ENCODE measurements at regions not wholly inside any gene's neighbourhood (a gene's known extent, or its start where the extent isn't known, plus 50 kb on each side); places are given as distances from the start of the nearest gene placed in this dataset.

DNA sequence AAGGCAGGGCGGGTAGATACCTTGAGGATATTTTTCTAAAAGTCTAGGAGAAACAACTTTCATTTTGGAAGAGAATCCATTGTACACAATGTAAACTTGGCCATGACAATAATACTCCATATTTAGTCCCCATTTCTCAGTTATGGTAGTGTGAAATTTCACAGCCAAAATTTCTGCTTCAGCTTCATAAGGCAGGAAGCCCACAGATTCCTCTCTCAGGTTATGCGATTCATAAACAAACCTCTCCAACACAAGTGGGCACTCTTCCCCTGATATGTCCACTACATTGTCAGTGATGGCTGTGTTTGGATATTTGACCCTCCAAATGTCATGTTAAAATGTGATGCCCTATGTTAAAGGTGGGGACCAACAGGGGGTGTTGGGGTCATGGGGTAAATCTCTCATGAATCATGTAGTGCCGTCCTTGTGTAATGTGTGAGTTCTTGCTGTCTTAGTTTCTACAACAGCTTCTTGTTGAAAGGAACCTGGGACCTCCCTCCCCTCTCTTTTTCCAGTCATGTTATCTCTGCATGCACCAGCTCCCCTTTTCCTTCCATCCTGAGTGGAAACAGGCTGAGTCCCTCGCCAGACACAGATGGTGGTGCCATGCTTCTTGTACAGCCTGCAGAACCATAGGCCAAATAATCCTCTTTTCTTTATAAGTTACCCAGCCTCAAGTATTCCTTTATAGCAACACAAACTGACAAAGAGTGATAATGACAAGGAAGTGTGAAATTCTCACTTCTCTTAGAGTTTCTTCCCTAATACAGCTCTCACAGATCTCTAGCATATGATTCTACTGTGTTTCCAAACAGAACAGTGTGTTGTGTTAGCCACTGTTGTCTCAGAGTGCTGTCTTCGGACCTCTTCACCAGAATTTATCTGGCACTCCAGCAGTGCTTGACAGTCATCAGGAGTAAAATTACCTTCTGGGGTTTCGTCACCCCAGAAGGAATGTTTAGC is 598.4 kb upstream of the GNPDA2 start:
- TF ChIP-seq CTCF (IDR thresholded peaks at IDR 0.05) = no peak

GRCh38 chr4:45323453-45324058 is 597.2 kb upstream of the GNPDA2 start:
- TF ChIP-seq CTCF (IDR thresholded peaks at IDR 0.05) = no peak

DNA sequence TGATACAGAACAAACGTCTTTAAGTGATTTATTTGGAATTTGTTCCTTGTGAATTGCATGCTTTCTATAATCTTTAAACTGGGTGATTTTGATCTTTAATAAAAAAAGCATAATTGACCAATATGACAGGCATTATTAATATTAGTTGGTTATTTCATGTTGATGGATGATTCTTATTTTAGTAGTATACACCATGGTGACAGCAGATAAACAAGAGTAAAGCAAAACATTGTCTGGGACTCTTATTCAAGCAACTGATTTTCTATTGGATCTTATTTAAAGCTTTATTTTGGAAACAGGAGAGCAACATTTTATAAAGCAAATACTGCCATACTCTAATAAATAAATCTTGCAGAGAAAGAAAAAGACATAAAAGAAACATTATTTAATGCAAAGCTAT is 591.4 kb upstream of the GNPDA2 start:
- TF ChIP-seq CTCF (IDR thresholded peaks at IDR 0.05) = no peak

GRCh38 chr4:45317276-45317675 is 590.9 kb upstream of the GNPDA2 start:
- no peak for TF ChIP-seq CTCF (IDR thresholded peaks at IDR 0.05)

GRCh38 chr4:45316257-45316656 is 589.9 kb upstream of the GNPDA2 start:
- TF ChIP-seq CTCF (IDR thresholded peaks at IDR 0.05) = no peak

GRCh38 chr4:45302828-45303227 is 576.5 kb upstream of the GNPDA2 start:
- no peak for TF ChIP-seq CTCF (IDR thresholded peaks at IDR 0.05)

GRCh38 chr4:45294464-45294863 is 568.1 kb upstream of the GNPDA2 start:
- TF ChIP-seq CTCF (IDR thresholded peaks at IDR 0.05) = no peak
